H1 (cell line): ENCODE measurements at regions not wholly inside any gene's neighbourhood (a gene's known extent, or its start where the extent isn't known, plus 50 kb on each side); places are given as distances from the start of the nearest gene placed in this dataset.

ENCODE experiments used
- CTCF ChIA-PET: fragments of 300-600 bp; sonication (Branson Sonifier 250); formaldehyde crosslinking; loops from one replicate; lab custom pipeline; 2021; ENCODE audit not compliant: partially characterized antibody; lab: Charles Lee
- POLR2A ChIA-PET: fragments of 300-600 bp; sonication (Branson Sonifier 250); formaldehyde crosslinking; loops from one replicate; lab custom pipeline; 2021; ENCODE audit warnings: inconsistent platforms; ENCODE audit not compliant: partially characterized antibody; lab: Charles Lee
- DNase-seq, 2 experiments: peaks; one replicate each; pipeline versions ENCODE4 v3.0.0 to v3.0.0-alpha.2; 2010 to 2022; ENCODE audit warnings: low spot score in 2 of 2, low read depth in 1 of 2, mixed read lengths in 1 of 2
- FAIRE-seq: peaks from 2 replicates; lab custom pipeline; 2011; peaks lifted over from hg19 to GRCh38; lab: Jason Lieb, UNC
- H2AFZ ChIP-seq: 2 replicates; pipeline ENCODE4 v1.8.1; 2012; ENCODE audit warnings: low read length, inconsistent platforms
- H2AK5ac ChIP-seq: 2 replicates; pipeline ENCODE4 v1.6.1; 2013; ENCODE audit warnings: low read depth, low read length
- H2BK120ac ChIP-seq: replicated peaks from 2 replicates; pipeline ENCODE3; 2013; ENCODE audit warnings: low read depth, low read length, inconsistent platforms
- H2BK12ac ChIP-seq: 2 replicates; pipeline ENCODE4 v1.6.1; 2013; ENCODE audit warnings: low read depth, low read length
- H2BK15ac ChIP-seq: 2 replicates; pipeline ENCODE4 v1.6.1; 2013; ENCODE audit warnings: low read length
- H2BK20ac ChIP-seq: 2 replicates; pipeline ENCODE4 v1.6.1; 2013; ENCODE audit warnings: low read length
- H2BK5ac ChIP-seq: 2 replicates; pipeline ENCODE4 v1.6.1; 2013; ENCODE audit warnings: low read depth, low read length
- H3K14ac ChIP-seq: 2 replicates; pipeline ENCODE4 v1.6.1; 2013; ENCODE audit warnings: inconsistent platforms; ENCODE audit not compliant: insufficient read length
- H3K18ac ChIP-seq: 2 replicates; pipeline ENCODE4 v1.6.1; 2013; ENCODE audit warnings: low read length; ENCODE audit errors: extremely low read depth
- H3K23ac ChIP-seq: 2 replicates; pipeline ENCODE4 v1.6.1; 2013; ENCODE audit warnings: inconsistent platforms; ENCODE audit not compliant: insufficient read length
- H3K23me2 ChIP-seq: 2 replicates; pipeline ENCODE4 v1.6.1; 2013; ENCODE audit warnings: low read depth, low read length
- H3K27ac ChIP-seq: 2 replicates; pipeline ENCODE4 v1.6.1; 2011; ENCODE audit warnings: low read depth, low read length, inconsistent platforms
- H3K27me3 ChIP-seq, 4 experiments: replicated peaks in 1 of 4; 1 replicate in 1 of 4; 2 replicates in 3 of 4; pipeline versions ENCODE4 v1.6.1 to v1.8.1; 2011 to 2013; ENCODE audit warnings: low read length in 3 of 4, mild to moderate bottlenecking in 3 of 4, inconsistent platforms in 2 of 4, mixed read lengths in 2 of 4, moderate library complexity in 1 of 4; ENCODE audit not compliant: control insufficient read depth in 3 of 4, insufficient read depth in 3 of 4; ENCODE audit errors: extremely low read depth in 1 of 4
- H3K36me3 ChIP-seq, 4 experiments: 2 replicates each; pipeline versions ENCODE4 v1.6.1 to v1.8.1; 2011 to 2013; ENCODE audit warnings: mild to moderate bottlenecking in 4 of 4, low read length in 3 of 4, moderate library complexity in 2 of 4, control low read depth in 1 of 4, inconsistent platforms in 1 of 4; ENCODE audit not compliant: insufficient read depth in 4 of 4, control insufficient read depth in 2 of 4
- H3K4ac ChIP-seq: replicated peaks from 2 replicates; pipeline ENCODE3; 2013; ENCODE audit warnings: low read length, low read depth, mixed read lengths, inconsistent platforms; ENCODE audit not compliant: insufficient read length
- H3K4me1 ChIP-seq, 4 experiments: replicated peaks in 1 of 4; 1 replicate in 1 of 4; 2 replicates in 3 of 4; pipeline versions ENCODE4 v1.6.1 to v1.8.1; 2011 to 2013; ENCODE audit warnings: low read length in 3 of 4, inconsistent platforms in 2 of 4, mixed read lengths in 1 of 4; ENCODE audit not compliant: insufficient read depth in 4 of 4, control insufficient read depth in 3 of 4
- H3K4me2 ChIP-seq, 2 experiments: 2 replicates each; pipeline versions ENCODE4 v1.6.1 to v1.8.1; 2011 to 2013; ENCODE audit warnings: low read depth in 2 of 2, low read length in 2 of 2, control low read depth in 1 of 2, inconsistent platforms in 1 of 2, mild to moderate bottlenecking in 1 of 2; ENCODE audit not compliant: insufficient read depth in 1 of 2
- H3K4me3 ChIP-seq, 4 experiments: fragments of 200-600, 300-600 bp in 1 of 4; sonication (generic), shearing (Covaris generic), sonication (Bioruptor Twin) in 1 of 4; 2 replicates each; pipeline versions ENCODE4 v1.5.1 to v1.8.1; 2011 to 2016; ENCODE audit warnings: low read length in 4 of 4, low read depth in 3 of 4, control low read depth in 2 of 4, inconsistent platforms in 2 of 4, mild to moderate bottlenecking in 2 of 4, mixed read lengths in 1 of 4, moderate library complexity in 1 of 4; ENCODE audit not compliant: insufficient read depth in 2 of 4; ENCODE audit errors: extremely low read depth in 1 of 4
- H3K56ac ChIP-seq: replicated peaks from 2 replicates; pipeline ENCODE3; 2013; ENCODE audit warnings: low read depth, mild to moderate bottlenecking, mixed read lengths, low read length, inconsistent platforms; ENCODE audit not compliant: insufficient read length
- H3K79me1 ChIP-seq: 2 replicates; pipeline ENCODE4 v1.6.1; 2013; ENCODE audit warnings: low read depth, low read length, control low read depth
- H3K79me2 ChIP-seq, 2 experiments: 2 replicates each; pipeline versions ENCODE4 v1.6.1 to v1.8.1; 2012 to 2013; ENCODE audit warnings: low read length in 2 of 2, mild to moderate bottlenecking in 2 of 2, inconsistent platforms in 1 of 2; ENCODE audit not compliant: insufficient read depth in 2 of 2, control insufficient read depth in 1 of 2
- H3K9ac ChIP-seq, 4 experiments: replicated peaks in 1 of 4; 1 replicate in 1 of 4; 2 replicates in 3 of 4; pipeline versions ENCODE4 v1.6.1 to v1.8.1; 2011 to 2013; ENCODE audit warnings: low read depth in 3 of 4, low read length in 3 of 4, control low read depth in 2 of 4, mild to moderate bottlenecking in 2 of 4, moderate library complexity in 2 of 4, inconsistent platforms in 1 of 4; ENCODE audit errors: extremely low read depth in 1 of 4
- H3K9me3 ChIP-seq, 2 experiments: 2 replicates each; pipeline versions ENCODE4 v1.6.1 to v1.8.1; 2012 to 2013; ENCODE audit warnings: mild to moderate bottlenecking in 2 of 2, moderate library complexity in 2 of 2, control low read depth in 1 of 2, inconsistent platforms in 1 of 2, low read depth in 1 of 2, low read length in 1 of 2, mixed read lengths in 1 of 2; ENCODE audit not compliant: insufficient read depth in 2 of 2
- H4K20me1 ChIP-seq, 2 experiments: replicated peaks in 1 of 2; 2 replicates each; pipeline versions ENCODE3 to v1.8.1; 2011 to 2013; ENCODE audit warnings: inconsistent platforms in 2 of 2, low read length in 2 of 2, mild to moderate bottlenecking in 1 of 2; ENCODE audit not compliant: insufficient read depth in 2 of 2, control insufficient read depth in 1 of 2
- H4K5ac ChIP-seq: 2 replicates; pipeline ENCODE4 v1.6.1; 2013; ENCODE audit warnings: low read length, low read depth, mixed read lengths, inconsistent platforms; ENCODE audit not compliant: insufficient read length
- H4K8ac ChIP-seq: 2 replicates; pipeline ENCODE4 v1.8.0; 2013; ENCODE audit warnings: mild to moderate bottlenecking, moderate library complexity, low read length, inconsistent platforms; ENCODE audit not compliant: insufficient read depth; ENCODE audit errors: extremely low read depth
- H4K91ac ChIP-seq: replicated peaks from 2 replicates; pipeline ENCODE3; 2013; ENCODE audit warnings: low read length, mixed read lengths, inconsistent platforms; ENCODE audit not compliant: insufficient read length
- CBX8 ChIP-seq: fragments of 300-800, 300-1000 bp; sonication (generic); IDR thresholded peaks from 2 replicates; pipeline ENCODE4 v1.7.1; 2016; ENCODE audit warnings: low read depth, low read length, borderline replicate concordance
- CTCF ChIP-seq, 3 experiments: IDR thresholded peaks; 1 replicate in 2 of 3; 2 replicates in 1 of 3; pipeline versions ENCODE4 v1.5.1 to v1.6.1; 2011; ENCODE audit warnings: low read length in 3 of 3, mild to moderate bottlenecking in 3 of 3, inconsistent platforms in 2 of 3, low read depth in 1 of 3, moderate library complexity in 1 of 3; ENCODE audit not compliant: insufficient read depth in 1 of 3; ENCODE audit errors: control extremely low read depth in 1 of 3
- E2F6 ChIP-seq: IDR thresholded peaks from 2 replicates; pipeline ENCODE4 v1.6.1; 2012; ENCODE audit warnings: inconsistent platforms
- HDAC6 ChIP-seq: IDR thresholded peaks from one replicate; pipeline ENCODE4 v1.7.1; 2012; ENCODE audit warnings: low read depth, mild to moderate bottlenecking, inconsistent platforms, low read length, moderate library complexity
- KDM5A ChIP-seq: fragments of 200-600 bp; IDR thresholded peaks from 2 replicates; pipeline ENCODE4 v1.7.1; 2012; ENCODE audit warnings: mild to moderate bottlenecking, low read length, inconsistent platforms, mixed read lengths
- NRF1 ChIP-seq: IDR thresholded peaks from 2 replicates; pipeline ENCODE4 v1.6.1; 2011; ENCODE audit warnings: mild to moderate bottlenecking, low read depth, low read length, improper control_type of control experiment
- RBBP5 ChIP-seq: IDR thresholded peaks from 2 replicates; pipeline ENCODE4 v1.7.1; 2012; ENCODE audit warnings: low read depth, mild to moderate bottlenecking, inconsistent platforms, low read length, moderate library complexity, borderline replicate concordance
- SUZ12 ChIP-seq: fragments of 200-600 bp; sonication (generic); IDR thresholded peaks from 2 replicates; pipeline ENCODE4 v1.6.1; 2012; ENCODE audit warnings: mild to moderate bottlenecking, inconsistent platforms, low read length, moderate library complexity, mixed read lengths
- WGBS, 2 experiments: shearing (Covaris generic) in 1 of 2; methylation state at CpG; one replicate each; pipeline versions ENCODE4 v1.1.6 to v1.1.7; 2013 to 2015; ENCODE audit warnings: low lambda C conversion rate in 2 of 2, mixed read lengths in 2 of 2, inconsistent platforms in 1 of 2, low coverage in 1 of 2, missing lambda C conversion rate in 1 of 2; ENCODE audit not compliant: insufficient replicate concordance in 2 of 2, insufficient coverage in 1 of 2, insufficient read length in 1 of 2; ENCODE audit errors: extremely low coverage in 1 of 2, missing lambda C conversion rate in 1 of 2; 5-methylcytosine and 5-hydroxymethylcytosine counted together
- TF ChIP-seq, protein P1 (sequence below): IDR thresholded peaks from 2 replicates; pipeline ENCODE4 v1.6.1; 2011; ENCODE audit warnings: low read length, improper control_type of control experiment

- no peak overlapping the region; the same call in 1 of the 2 replicates for H2AFZ ChIP-seq
- no peak overlapping the region for H3K14ac ChIP-seq
- no peak overlapping the region for H4K91ac ChIP-seq
- no peaks in the 10 kb centered on the region for H4K20me1 ChIP-seq
- H3K27me3 ChIP-seq, result no peaks in the 10 kb centered on the region
- no peak overlapping the region for H3K4me3 ChIP-seq
- no peak overlapping the region for H3K56ac ChIP-seq
- H2BK15ac ChIP-seq, result no peak overlapping the region
- no peaks in the 10 kb centered on the region for H3K4me1 ChIP-seq
- WGBS, 2 experiments, result 86% methylated on average over 6 of the region's 6 CpGs; no CpG with 5 or more reads in 1 of the 2 experiments
- no peak overlapping the region for H2AK5ac ChIP-seq
- H3K23me2 ChIP-seq, result no peaks in the 10 kb centered on the region
- ChIA-PET CTCF (interaction anchor here (1.0 kb wide), 1 partner anchor 18 kb away, joined by 3 read pairs; no protein-coding TSS in a partner anchor), POLR2A (no interaction called here)
- no peak overlapping the region for H3K9ac ChIP-seq
- no peaks in the 10 kb centered on the region for H3K79me1 ChIP-seq
- no peak overlapping the region for H2BK12ac ChIP-seq
- FAIRE-seq (no peak), DNase-seq (no peak)
- H3K4me2 ChIP-seq, result no peak overlapping the region
- H2BK20ac ChIP-seq, result no peak overlapping the region
- no peak overlapping the region for H2BK5ac ChIP-seq
- H3K4ac ChIP-seq, result no peak overlapping the region
- H3K79me2 ChIP-seq, result no peaks in the 10 kb centered on the region
- no peak overlapping the region for H2BK120ac ChIP-seq
- no peak overlapping the region for H4K5ac ChIP-seq
- no peak overlapping the region for H3K27ac ChIP-seq
- H4K8ac ChIP-seq, result no peak overlapping the region
- no peaks in the 10 kb centered on the region for H3K9me3 ChIP-seq
- no peak overlapping the region for H3K23ac ChIP-seq
- no peaks in the 10 kb centered on the region for H3K36me3 ChIP-seq
- no peak overlapping the region for H3K18ac ChIP-seq
- TF ChIP-seq KDM5A (no peak), HDAC6 (no peak), RBBP5 (no peak), SUZ12 (no peak), E2F6 (no peak), CBX8 (no peak), CTCF (IDR thresholded peaks at IDR 0.05; ENCODE audit: control extremely low read depth in 1 of 3, insufficient read depth in 1 of 3, low read depth in 1 of 3, low read length in 3 of 3) (no peak), NRF1 (no peak)
- TF ChIP-seq, protein P1, sequence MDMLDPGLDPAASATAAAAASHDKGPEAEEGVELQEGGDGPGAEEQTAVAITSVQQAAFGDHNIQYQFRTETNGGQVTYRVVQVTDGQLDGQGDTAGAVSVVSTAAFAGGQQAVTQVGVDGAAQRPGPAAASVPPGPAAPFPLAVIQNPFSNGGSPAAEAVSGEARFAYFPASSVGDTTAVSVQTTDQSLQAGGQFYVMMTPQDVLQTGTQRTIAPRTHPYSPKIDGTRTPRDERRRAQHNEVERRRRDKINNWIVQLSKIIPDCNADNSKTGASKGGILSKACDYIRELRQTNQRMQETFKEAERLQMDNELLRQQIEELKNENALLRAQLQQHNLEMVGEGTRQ, result no peak
Observed at GRCh38 chr4:27234306-27234899, 373.8 kb downstream of the STIM2 start.
